Femur (tissue), 1 donor: ENCODE measurements at regions not wholly inside any gene's neighbourhood (a gene's known extent, or its start where the extent isn't known, plus 50 kb on each side); places are given as distances from the start of the nearest gene placed in this dataset.

Source experiments
- DNase-seq: peaks from one replicate; pipeline ENCODE4 v3.0.0-alpha.2; 2017

DNA sequence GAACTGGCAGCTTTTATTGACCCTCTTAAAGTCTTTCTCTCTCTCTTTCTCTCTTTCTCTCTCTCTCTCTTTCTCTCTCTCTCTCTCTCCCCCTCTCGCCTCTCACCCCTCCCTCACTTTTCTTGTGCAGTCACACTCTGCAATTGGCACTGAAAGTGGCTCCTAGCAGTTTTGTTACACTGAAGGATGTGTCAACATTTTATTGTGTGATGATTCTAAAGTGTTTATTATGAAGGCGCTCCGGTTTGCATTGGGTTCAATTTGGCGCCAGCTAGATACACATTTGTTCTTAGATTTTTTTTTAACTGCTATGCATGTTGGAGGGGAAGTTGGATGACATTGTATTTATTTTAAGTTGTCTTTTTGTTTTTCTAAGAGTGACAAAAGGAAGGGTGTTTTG, 64.0 kb upstream of the CHRM3 start:
- no peak for DNase-seq

DNA sequence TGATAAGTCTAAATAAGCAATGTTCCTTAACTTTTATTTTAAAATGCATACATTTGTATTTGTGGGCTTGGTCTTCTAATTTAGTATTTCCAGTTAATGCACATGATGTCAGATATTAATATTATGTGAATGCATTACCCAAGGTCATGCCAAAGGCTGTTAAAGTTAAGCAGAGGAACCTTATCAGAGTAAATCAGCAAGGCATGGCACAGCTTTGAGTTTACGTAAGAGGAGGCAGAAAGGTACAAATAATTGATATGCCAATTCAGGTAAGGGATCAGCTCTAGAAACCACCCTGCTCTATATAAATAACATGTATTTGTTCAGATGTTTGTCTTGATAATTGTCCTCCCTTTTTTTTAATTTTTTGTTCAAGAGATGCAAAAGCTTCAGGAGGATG, 64.5 kb upstream of the CHRM3 start:
- DNase-seq = no peak

DNA sequence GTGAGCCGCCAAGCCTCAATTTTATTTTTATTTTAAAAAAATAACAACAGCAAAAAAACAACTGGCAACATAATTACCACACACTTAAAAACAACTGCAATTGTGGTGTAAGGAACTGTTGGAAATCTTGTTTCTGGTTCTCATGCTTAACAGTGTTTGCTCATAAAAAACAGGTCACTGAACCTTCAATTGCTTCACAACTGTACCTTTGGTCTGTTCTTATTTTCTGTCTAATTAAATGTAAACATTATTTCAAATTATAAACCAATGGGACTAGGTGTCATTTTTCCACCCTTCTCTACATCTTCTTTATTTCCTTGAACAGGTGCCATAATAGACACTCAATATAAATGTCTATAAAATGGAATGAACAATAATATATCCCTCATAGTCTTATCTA, 68.4 kb upstream of the CHRM3 start:
- no peak for DNase-seq

DNA sequence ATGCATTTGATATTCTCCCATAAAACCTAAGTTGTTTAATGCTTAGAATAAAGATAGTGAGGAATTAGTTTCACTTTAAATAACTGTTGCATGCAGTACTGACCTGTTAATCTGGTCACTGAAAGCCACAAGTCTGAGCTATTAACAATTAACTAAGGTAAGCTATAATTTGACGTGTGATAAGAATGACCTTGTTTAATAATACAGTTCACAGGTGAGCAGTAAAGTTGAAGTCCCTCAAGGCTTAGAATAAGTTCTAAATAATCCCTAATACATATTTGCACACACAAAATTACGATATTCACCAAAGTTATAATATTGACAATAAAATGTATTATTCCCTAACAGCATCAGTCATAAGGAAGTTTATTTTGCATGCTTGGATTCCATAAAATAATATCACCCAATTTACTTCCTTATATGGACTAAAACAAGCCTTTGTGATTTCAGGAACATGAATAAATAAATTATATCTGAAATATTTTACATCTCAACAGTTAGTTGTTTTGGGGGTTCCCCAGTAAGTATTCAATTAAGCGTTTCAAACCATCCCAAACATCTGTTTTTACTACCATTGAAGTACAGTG, 70.6 kb upstream of the CHRM3 start:
- DNase-seq = no peak

DNA sequence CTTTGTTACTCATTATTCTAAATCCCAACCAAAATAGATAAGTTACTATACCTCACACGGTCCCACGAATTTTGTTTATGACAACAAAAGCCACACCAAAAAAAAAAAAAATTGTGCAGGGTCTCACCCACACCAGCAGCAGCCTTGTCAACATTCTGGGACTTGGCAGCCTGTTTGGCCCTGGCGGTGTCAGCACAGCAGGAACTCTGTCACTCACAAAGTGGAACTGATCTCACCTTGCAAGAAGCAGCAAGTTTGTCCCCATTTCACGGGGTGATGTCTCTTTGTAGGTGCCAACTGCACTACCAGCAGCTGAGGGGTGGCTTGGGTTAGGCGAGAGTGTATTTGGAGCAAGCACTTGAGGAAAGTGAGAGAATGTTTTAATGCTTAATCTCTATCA, 75.0 kb upstream of the CHRM3 start:
- no peak for DNase-seq

DNA sequence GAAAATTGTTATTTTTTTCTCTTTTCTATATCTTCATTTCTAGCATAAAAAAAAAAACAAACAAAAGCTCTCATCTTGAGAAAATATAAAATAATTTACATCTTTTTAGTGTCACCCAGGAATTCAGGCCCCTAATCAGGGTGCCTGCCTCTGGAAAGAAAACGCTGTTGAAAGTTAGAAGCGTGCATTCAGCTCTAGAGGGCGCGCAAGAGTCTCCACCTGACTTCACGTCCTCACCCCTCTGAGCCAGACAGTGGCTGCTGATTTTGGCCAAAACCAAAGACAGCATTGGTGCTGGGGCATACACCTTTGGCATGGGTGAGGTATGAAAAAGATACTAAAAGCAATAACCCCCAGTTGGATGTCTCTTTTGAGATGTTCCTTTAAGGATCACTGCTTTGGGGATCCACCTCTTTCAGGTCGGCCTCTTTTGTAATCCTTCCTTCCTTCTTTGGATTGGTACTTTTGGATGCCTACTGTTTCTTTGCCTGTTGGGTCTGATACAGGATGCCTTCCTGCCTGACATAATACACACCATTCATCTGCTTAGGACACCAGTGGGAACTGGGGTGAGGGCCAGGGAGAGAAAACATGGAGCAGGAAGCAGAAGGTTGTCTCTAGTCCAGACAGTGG, 77.6 kb upstream of the CHRM3 start:
- peak; percentile 26 for DNase-seq

DNA sequence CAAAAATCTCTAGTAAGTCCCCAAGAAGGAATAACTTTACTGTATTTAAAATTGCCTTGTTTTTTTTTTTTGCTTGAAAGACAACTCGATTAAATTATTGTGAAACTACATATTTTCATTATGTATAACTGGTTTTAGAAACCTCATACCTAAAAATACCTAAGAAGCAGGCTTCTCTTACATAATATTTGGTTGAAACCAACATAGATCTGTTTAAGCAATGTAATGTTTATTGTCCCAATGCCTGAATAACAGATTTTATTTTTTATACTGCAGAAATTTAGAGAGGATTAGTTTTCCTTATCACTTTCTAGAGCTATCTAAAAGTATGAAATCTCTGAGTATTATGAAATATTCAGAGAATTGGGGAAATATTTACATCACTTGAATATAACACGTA, 78.5 kb upstream of the CHRM3 start:
- DNase-seq = no peak

DNA sequence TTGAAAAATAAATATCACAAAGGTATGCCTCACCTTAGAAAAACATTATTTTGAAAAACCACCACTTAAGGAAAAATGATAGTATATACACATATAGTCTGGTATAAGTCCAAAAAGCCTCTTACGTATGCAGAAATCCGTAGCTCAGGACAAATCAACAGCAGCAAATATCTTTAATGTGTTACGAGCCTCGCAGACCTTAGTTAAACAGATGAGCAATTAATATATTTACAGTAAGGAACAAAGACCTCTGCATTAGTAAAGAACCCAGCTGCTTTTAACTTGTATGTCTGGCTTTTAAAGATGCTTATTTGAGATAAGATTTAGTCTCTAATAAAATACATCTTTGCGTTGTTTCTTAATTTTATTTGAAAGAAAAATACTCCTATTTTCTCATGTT, 79.9 kb upstream of the CHRM3 start:
- DNase-seq = no peak

DNA sequence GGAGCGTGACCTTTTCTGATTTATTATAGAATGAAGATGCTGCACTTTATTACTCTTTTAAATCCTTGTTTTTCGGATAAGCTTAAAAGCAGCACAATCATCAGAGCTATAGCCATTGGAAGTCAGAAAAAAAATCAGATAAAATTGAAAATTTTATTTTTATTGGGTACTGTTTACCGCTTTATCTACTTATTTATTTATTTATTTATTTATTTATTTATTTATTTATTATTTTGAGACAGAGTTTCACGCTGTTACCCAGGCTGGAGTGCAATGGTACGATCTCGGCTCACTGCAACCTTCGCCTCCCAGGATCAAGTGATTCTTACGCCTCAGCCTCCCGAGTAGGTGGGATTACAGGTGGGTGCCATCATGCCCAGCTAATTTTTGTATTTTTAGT, 83.1 kb upstream of the CHRM3 start:
- DNase-seq = no peak

DNA sequence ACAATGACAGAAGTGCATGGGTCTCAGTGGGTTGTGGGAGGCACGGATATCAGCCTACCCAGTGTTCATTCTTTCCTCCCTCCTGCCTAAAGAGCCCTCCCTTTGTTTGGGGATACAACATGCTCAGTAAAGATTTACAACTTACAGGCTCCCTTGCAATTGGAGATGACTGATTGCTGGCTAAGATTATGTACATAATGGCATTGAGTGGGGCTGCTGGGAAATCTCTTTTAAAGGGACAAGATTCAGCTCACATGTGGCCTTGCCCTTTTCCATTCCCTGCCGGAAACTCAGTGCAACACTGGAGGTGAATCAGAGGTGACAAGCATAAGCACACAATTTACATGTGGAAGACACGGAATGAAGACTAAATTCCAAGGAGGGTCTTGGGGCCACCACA, 83.7 kb upstream of the CHRM3 start:
- no peak for DNase-seq

DNA sequence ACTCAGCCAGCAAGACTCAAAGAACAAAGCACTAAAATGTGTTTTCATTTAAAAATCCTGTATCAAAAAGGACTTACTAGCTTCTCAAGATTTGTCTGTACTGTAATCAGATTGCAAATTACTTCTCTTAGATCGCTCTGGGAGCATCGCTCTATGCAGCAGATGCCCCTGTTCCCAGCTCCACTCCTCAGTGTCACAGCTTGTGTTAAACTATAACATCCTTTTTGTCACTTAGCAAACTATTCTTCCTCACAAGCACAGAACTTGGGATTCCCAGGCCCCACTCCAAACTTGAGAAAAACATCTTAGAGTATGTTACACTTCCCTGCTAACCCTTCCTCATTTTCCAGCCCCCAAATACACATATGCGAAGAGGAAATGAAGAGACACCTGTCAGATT, 85.1 kb upstream of the CHRM3 start:
- no peak for DNase-seq

DNA sequence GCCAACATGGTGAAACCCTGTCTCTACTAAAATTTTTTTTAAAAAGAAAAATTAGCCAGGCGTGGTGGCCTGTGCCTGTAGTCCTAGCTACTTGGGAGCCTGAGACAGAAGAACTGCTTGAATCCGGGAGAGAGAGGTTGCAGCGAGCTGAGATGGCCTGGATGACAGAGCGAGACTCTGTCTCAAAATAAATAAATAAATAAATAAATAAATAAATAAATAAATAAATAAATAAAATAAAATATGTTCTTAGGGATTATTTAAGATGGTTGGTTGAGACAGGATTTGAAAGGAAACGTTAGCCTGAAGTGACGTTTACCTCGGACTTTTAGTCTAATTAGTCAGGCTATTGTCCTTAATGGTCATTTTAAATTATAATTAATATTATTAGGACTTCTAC, 88.5 kb upstream of the CHRM3 start:
- no peak for DNase-seq

DNA sequence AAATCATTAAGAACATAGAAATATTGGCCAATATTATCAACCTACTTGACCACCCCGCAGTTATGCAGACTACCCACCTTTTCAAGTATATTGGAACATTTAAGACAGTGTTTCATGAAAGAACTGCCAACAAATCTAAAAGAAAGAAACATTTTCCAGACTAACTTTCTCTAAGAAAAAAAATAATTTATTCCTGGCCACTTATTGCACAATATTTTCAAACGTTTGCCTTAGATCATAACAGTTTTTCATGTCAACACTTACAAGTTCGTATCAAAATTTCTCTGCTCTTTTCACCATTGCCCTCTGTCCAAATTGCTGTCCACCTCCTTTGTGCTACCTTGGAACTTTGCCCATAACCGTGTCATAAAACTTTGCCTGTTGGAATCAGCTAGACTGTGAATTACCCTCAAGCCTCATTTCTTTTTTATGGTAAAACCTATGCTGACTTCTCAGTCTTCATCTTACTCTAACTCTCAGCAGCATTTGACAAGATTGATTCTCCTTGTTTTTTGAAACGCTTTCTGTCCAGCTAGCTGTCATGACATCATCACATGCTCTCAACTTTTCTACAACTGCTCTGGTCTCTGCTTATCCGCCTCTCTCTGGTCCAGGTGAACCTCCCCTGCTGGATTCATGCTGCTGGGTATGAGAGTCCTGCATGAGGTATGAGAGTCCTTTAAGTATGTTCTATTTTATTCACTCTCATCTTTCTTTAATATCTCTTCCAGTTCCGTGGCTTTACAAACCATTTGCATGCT, 92.8 kb upstream of the CHRM3 start:
- DNase-seq = no peak

DNA sequence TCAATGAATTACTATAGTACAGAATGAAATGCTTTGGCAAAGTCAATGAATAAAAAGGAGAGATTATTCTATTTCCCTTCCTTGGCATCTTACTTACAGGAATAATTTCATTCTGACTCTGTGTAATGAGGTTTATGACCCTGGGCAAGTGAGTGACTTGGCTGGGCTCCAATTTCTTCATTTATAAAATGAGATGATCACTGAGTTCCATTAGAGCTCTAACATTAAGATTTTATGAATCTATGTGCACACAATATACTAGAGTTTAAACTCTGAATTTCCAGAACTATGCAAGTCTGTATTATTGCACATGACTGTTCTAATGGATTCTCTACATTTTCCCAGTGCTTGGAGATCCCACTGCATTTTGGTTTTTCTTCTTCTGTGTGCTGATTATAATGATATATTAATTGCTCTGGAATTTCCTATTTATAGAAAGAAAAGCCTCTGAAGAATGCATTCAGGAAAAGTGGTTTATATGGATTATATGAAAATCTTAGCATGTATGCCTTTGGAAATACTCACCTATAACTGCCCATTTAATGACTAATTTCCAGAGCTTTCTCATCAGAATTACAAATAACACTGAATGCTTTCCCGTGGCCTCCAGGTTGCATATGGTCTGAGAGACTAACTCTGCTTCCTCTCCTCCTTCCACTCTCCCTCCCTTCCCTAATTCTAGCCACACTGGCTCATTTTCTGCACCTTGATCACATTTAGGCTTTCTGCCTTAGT, 97.4 kb upstream of the CHRM3 start:
- DNase-seq = no peak

DNA sequence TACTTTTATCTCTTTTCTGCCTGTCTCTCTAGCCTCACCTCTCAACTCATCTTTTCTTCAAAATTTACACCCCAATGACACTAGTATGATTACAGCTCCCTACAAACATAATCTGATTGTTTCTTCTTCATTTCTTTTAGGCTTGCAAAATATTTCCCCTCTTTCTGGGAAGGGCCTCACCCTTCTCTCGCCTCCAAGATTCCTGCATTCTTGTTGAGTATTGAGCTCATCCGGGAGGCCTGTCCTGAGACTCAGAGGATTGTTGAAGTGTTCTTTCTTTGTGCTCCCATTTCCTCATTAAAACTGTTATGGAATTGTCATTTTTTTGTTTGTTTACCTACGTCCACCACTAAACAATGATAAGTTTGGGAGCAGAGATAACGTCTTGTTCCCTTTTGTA, 99.1 kb upstream of the CHRM3 start:
- no peak for DNase-seq

DNA sequence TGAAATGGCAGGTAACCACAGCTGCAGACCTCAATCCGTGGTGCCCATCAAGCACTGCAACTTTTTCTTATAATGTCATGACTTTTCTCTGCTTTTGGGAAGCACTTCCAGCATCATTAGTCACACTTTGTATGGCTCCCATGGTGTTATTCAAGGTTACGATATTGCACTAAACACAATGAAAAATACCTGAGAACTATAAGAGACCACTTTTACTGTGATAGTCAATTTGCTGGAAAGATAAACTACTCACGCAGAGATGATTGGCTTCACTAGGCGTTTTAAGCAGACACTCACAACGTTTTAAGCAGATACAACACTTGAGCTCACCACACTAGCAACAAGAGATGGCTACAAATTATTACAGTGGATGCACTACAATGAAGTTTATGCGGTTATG, 103.2 kb upstream of the CHRM3 start:
- no peak for DNase-seq

DNA sequence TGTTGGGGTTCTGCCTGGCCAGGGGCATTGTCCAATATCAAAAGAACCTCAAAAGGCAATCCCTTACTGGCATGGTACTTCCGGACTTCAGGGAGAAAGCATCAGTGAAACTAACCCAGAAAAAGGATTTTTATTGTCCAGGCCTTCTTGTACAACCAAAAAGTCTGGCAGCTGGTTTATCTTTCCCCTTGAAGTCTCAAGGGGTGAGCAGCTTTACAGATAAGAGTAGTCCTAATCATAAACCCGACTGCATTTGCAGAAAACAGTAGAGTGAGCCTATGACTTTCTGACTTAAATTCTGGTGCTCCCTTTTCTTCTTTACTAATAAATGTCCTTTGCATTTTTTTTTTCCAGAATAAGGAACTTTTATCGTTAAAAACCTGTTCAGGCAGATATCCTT, 104.0 kb upstream of the CHRM3 start:
- DNase-seq = no peak

DNA sequence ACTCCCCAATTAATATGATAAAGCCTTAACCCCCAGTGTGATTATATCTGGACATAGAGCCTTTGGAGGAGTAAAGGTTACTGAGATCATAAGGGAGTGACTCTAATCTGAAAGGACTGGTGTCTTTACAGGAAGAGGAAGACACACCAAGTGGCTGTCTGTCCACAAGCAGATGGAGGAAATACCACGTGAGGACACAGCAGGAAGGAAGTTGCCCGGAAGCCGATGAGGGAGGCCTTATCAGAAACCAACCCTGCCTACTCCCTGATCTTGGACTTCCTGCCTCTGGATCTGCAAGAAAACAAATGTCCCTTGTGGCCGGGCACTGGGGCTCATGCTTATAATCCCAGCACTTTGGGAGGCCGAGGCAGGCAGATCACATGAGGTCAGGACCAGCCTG, 110.3 kb upstream of the CHRM3 start:
- no peak for DNase-seq

DNA sequence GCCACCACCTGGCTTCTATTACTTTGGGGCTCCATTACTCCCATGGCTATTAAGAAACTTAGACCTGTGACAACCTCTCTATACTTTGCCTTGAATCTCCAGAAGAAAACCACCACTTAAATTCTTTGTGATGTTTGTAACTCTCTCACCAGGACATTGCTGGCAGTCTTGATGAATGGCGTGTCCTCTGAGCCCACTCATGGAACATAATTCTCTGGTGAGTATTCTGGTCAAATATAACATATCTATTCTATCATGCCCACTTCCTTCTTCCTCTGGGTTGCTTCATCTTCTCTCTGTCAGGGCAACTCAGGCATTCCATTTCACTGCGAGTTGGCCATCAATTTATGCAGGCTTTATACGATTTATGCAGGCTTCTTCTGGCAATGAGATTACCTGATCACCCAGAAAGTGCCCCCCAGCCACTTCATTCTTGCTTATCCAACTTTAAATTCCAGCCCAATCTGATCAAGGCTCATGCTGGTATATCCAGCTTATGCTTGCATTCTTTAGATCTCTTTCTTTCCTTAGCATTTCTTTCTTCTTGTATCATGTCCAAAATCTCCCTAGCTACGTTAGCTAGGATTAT, 112.0 kb upstream of the CHRM3 start:
- DNase-seq = no peak

DNA sequence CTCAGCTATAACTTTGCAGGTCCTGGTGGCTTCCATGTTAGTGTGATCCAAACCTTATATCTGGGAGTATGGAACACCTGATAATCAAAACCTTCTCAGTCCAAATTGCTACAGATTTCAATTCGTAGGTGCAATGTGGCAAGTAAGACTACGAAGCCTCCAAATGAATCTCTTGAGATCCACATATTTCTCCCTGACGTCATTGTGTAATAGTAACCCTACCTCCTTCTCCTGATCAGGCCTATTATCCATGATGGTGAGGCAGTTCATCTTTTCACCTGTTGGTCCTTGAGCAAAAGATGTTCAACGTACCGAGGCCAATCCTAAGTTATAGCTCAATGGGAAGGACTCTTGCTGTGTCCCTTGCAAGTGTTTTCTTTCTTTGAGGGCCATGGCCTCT, 115.9 kb upstream of the CHRM3 start:
- DNase-seq = no peak

DNA sequence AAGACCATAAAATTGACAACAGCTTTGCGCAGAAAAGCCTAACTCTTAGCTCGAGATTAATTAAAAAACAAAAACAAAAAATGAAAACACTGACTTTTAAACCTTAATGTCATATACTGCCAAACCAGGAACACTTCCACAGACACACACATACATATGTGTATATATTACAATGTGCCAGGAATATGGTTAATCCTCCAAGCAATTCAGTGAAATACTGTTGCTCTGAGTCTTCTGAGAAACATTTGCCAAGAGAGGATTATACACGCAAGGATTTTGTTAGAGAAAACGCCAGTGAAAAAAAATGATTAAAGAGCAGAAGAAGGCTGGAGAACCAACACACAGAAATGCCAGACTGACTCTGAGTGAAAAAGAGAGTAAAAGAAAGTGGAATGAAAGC, 116.7 kb upstream of the CHRM3 start:
- no peak for DNase-seq

DNA sequence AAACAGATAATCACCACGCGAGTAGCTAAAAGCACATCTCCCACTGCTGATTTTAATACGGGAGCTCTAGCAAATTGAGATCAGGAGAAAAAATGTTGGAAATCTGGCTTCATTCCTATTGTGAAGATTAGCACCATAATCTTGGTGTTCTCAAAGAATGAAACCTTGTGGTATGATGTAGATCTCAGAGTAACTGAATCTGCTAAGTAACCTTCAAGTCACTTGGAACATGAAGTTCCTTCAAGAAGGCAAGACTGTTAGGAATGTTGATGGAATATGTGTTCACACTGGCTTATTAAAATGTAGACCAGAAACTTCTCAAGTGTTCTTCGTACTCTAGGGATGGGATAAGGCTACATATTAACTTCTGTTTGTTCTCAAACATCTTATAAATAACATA, 117.4 kb upstream of the CHRM3 start:
- DNase-seq = no peak

DNA sequence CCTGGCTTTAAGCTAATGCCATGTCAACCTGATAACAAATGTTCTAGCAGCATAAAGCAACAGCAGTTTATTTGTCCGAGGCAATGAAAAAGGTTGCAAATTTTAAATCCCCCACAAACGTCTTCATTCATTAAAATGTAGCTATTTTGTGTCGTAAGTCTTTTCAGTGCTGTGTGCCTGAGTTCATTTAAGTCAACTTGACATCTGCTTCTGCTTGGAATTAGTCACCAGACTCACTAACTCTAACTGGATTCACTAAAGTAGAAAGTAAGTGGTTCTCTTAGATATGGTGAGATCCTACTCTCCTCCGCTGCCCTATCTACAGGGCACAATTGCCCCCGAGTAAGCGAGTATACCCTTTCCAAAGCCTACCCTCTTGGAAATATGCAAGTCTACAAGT, 118.4 kb upstream of the CHRM3 start:
- DNase-seq = no peak

DNA sequence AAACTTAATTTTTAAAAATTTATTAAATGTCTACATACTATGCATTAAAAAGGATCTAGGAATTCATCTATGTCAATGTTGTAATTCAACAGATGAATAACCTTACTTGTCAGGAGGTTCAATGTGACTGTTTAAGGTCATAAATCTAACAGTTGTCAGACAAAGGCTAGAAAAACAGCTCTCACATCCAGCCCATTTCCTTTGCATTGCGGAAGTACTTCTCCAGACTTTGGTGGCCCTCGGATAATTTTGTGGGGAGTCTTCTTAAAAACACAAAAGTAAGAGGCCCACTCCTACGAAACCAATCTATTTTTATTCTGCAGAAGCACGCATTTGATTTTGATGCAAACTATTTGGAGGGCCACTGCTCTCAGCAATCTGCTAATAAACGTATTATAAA, 122.6 kb upstream of the CHRM3 start:
- DNase-seq = no peak
